ENCODE measurements at regions not wholly inside any gene's neighbourhood (a gene's known extent, or its start where the extent isn't known, plus 50 kb on each side); places are given as distances from the start of the nearest gene placed in this dataset.

- H3K27me3 ChIP-seq (ENCODE audit: low read depth, low read length): peaks cover 58% of the 10 kb centered on the region
- H3K36me3 ChIP-seq (replicated peaks; ENCODE audit: low read depth, low read length): no peaks in the 10 kb centered on the region
- H3K4me2 ChIP-seq (ENCODE audit: low read length): no peak overlapping the region
- TF ChIP-seq EZH2phosphoT487 (IDR thresholded peaks at IDR 0.05; ENCODE audit: low read depth) (no peak), CTCF (IDR thresholded peaks at IDR 0.05; ENCODE audit: low read depth, low read length) (no peak)
- no peaks in the 10 kb centered on the region for H4K20me1 ChIP-seq (ENCODE audit: insufficient read depth, low read length)
- H3K79me2 ChIP-seq (ENCODE audit: low read length): no peaks in the 10 kb centered on the region
- H3K27ac ChIP-seq (ENCODE audit: low read length): no peak overlapping the region
- no peak overlapping the region for H2AFZ ChIP-seq (ENCODE audit: low read depth, low read length)
- no peaks in the 10 kb centered on the region for H3K9me3 ChIP-seq (ENCODE audit: insufficient read depth, low read length)
- no peaks in the 10 kb centered on the region for H3K4me1 ChIP-seq (ENCODE audit: low read length)
- no peak overlapping the region for H3K9ac ChIP-seq (ENCODE audit: low read length)
- H3K4me3 ChIP-seq (ENCODE audit: low read length): no peak overlapping the region
Observed at GRCh38 chr13:26813321-26813979, 52.9 kb upstream of the GPR12 start.

- Histone ChIP-seq H3K79me2 (ENCODE audit: low read length) (no peaks in the 10 kb centered on the region), H3K27me3 (ENCODE audit: low read depth, low read length) (peaks cover 63% of the 10 kb centered on the region), H3K4me2 (ENCODE audit: low read length) (no peak overlapping the region), H3K9ac (ENCODE audit: low read length) (no peak overlapping the region), H3K36me3 (replicated peaks; ENCODE audit: low read depth, low read length) (no peaks in the 10 kb centered on the region), H3K9me3 (ENCODE audit: insufficient read depth, low read length) (no peaks in the 10 kb centered on the region), H2AFZ (ENCODE audit: low read depth, low read length) (no peak overlapping the region), H3K4me1 (ENCODE audit: low read length) (no peaks in the 10 kb centered on the region), H3K27ac (ENCODE audit: low read length) (no peak overlapping the region), H4K20me1 (ENCODE audit: insufficient read depth, low read length) (no peaks in the 10 kb centered on the region), H3K4me3 (ENCODE audit: low read length) (no peak overlapping the region)
- TF ChIP-seq EZH2phosphoT487 (IDR thresholded peaks at IDR 0.05; ENCODE audit: low read depth): no peak
- TF ChIP-seq CTCF (IDR thresholded peaks at IDR 0.05; ENCODE audit: low read depth, low read length): no peak
Observed at GRCh38 chr13:26811581-26811980, 51.0 kb upstream of the GPR12 start.

Measured in OCI-LY3 (cell line).